CD4-positive, alpha-beta T cell (primary cell): ENCODE measurements at regions not wholly inside any gene's neighbourhood (a gene's known extent, or its start where the extent isn't known, plus 50 kb on each side); places are given as distances from the start of the nearest gene placed in this dataset.

Source experiments
- ATAC-seq: fragments of 200-7000 bp; cut with Tn5 transposase; one replicate; pipeline ENCODE4 v1.10.0; 2022; ENCODE audit warnings: mild to moderate bottlenecking; ENCODE audit not compliant: poor library complexity
- CTCF ChIA-PET: fragments of 350-600 bp; sonication (Branson Sonifier 250); formaldehyde crosslinking; loops from one replicate; lab custom pipeline; 2021; ENCODE audit warnings: antibody characterized with exemption, inconsistent platforms; lab: Charles Lee
- POLR2A ChIA-PET: fragments of 350-600 bp; sonication (Branson Sonifier 250); formaldehyde crosslinking; loops from one replicate; lab custom pipeline; 2021; ENCODE audit warnings: antibody characterized with exemption, inconsistent platforms; lab: Charles Lee
- DNase-seq, 14 experiments: peaks; one replicate each; pipeline ENCODE4 v3.0.0-alpha.2; 2013 to 2020; ENCODE audit warnings: mixed read lengths in 2 of 14
- H3K27ac ChIP-seq, 2 donors: one replicate each; pipeline versions ENCODE4 v1.5.1 to v1.7.0; 2013; ENCODE audit warnings: low read length in 2 of 2, low read depth in 1 of 2, mild to moderate bottlenecking in 1 of 2
- H3K27me3 ChIP-seq, 2 experiments: 1 replicate in 1 of 2; 2 replicates in 1 of 2; pipeline versions ENCODE4 v1.6.1 to v1.7.0; 2013; ENCODE audit warnings: low read length in 2 of 2, control low read depth in 1 of 2, mild to moderate bottlenecking in 1 of 2, moderate library complexity in 1 of 2; ENCODE audit not compliant: insufficient read depth in 2 of 2, control insufficient read depth in 1 of 2
- H3K36me3 ChIP-seq: one replicate; pipeline ENCODE4 v1.6.1; 2013; ENCODE audit warnings: low read length, control low read depth; ENCODE audit not compliant: insufficient read depth
- H3K4me1 ChIP-seq: one replicate; pipeline ENCODE4 v1.6.1; 2013; ENCODE audit warnings: low read length, control low read depth; ENCODE audit not compliant: insufficient read depth
- H3K4me3 ChIP-seq: one replicate; pipeline ENCODE4 v1.5.1; 2013; ENCODE audit warnings: mild to moderate bottlenecking, low read length, moderate library complexity
- H3K9me3 ChIP-seq, 2 experiments: 1 replicate in 1 of 2; 2 replicates in 1 of 2; pipeline versions ENCODE4 v1.6.1 to v1.7.0; 2013; ENCODE audit warnings: low read length in 2 of 2, mild to moderate bottlenecking in 2 of 2, control low read depth in 1 of 2, moderate library complexity in 1 of 2; ENCODE audit not compliant: control insufficient read depth in 1 of 2, insufficient read depth in 1 of 2
- H3K27ac Mint-ChIP-seq: one replicate; pipeline ENCODE4 v1.8.0; 2020; ENCODE audit warnings: mixed read lengths
- H3K27me3 Mint-ChIP-seq: one replicate; pipeline ENCODE4 v1.8.0; 2021; ENCODE audit warnings: mixed read lengths
- H3K36me3 Mint-ChIP-seq: one replicate; pipeline ENCODE4 v1.8.0; 2021; ENCODE audit warnings: low read depth, mixed read lengths
- H3K4me1 Mint-ChIP-seq: one replicate; pipeline ENCODE4 v1.8.0; 2021; ENCODE audit warnings: low read depth, mixed read lengths
- H3K4me3 Mint-ChIP-seq: one replicate; pipeline ENCODE4 v1.8.0; 2020; ENCODE audit warnings: mild to moderate bottlenecking, mixed read lengths
- H3K9me3 Mint-ChIP-seq: one replicate; pipeline ENCODE4 v1.8.0; 2020; ENCODE audit warnings: mixed read lengths
- CTCF ChIP-seq: fragments of 200-600 bp; IDR thresholded peaks from one replicate; pipeline ENCODE4 v1.8.0; 2022; ENCODE audit warnings: antibody characterized with exemption, mild to moderate bottlenecking
- intact Hi-C, 2 experiments: fragments of 100-400 bp; cut with DNase I in 1 of 2; cut with micrococcal nuclease in 1 of 2; formaldehyde crosslinking; loops; one replicate each; pipeline versions ENCODE4 v1.15.1 to v1.9.0; 2023 to 2025; cut with DNase I, micrococcal nuclease

GRCh38 chr10:128908099-128908498 is 558.9 kb upstream of the MGMT start:
- H3K27ac ChIP-seq: no peak overlapping the region
- no peaks in the 10 kb centered on the region for H3K4me1 ChIP-seq
- H3K4me3 Mint-ChIP-seq: no peak overlapping the region
- no peak for TF ChIP-seq CTCF
- ATAC-seq: no peak
- no peak overlapping the region for H3K4me3 ChIP-seq
- H3K27me3 Mint-ChIP-seq: no peaks in the 10 kb centered on the region
- no peaks in the 10 kb centered on the region for H3K27me3 ChIP-seq
- H3K4me1 Mint-ChIP-seq: peaks cover 9% of the 10 kb centered on the region
- no peaks in the 10 kb centered on the region for H3K36me3 Mint-ChIP-seq
- ChIA-PET CTCF (no interaction called here), POLR2A (no interaction called here)
- intact Hi-C loops: no loop called here
- peak in 1 of 14 experiments; percentile 7 for DNase-seq
- peaks cover 2% of the 10 kb centered on the region for H3K9me3 Mint-ChIP-seq
- H3K27ac Mint-ChIP-seq: no peak overlapping the region
- H3K36me3 ChIP-seq: no peaks in the 10 kb centered on the region
- peaks cover 0 to 9% of the 10 kb centered on the region in 2 experiments for H3K9me3 ChIP-seq

- ATAC-seq (no peak), DNase-seq (no peak)
- H3K27ac Mint-ChIP-seq: no peak overlapping the region
- peaks cover 13% of the 10 kb centered on the region for H3K4me1 Mint-ChIP-seq
- Histone ChIP-seq H3K4me3 (no peak overlapping the region), H3K36me3 (no peaks in the 10 kb centered on the region), H3K9me3 (peaks cover 0 to 9% of the 10 kb centered on the region in 2 experiments), H3K27ac (no peak overlapping the region), H3K27me3 (no peaks in the 10 kb centered on the region), H3K4me1 (no peaks in the 10 kb centered on the region)
- no peaks in the 10 kb centered on the region for H3K36me3 Mint-ChIP-seq
- H3K9me3 Mint-ChIP-seq: peaks cover 2% of the 10 kb centered on the region
- H3K27me3 Mint-ChIP-seq: no peaks in the 10 kb centered on the region
- ChIA-PET CTCF (no interaction called here), POLR2A (no interaction called here)
- TF ChIP-seq CTCF: no peak
- no peak overlapping the region for H3K4me3 Mint-ChIP-seq
- intact Hi-C loops: no loop called here
Observed at GRCh38 chr10:128908499-128908898, 558.5 kb upstream of the MGMT start.

GRCh38 chr10:128912568-128913311 is 554.3 kb upstream of the MGMT start:
- Histone ChIP-seq H3K27ac (no peak overlapping the region), H3K27me3 (no peaks in the 10 kb centered on the region), H3K4me1 (no peaks in the 10 kb centered on the region), H3K36me3 (no peaks in the 10 kb centered on the region), H3K4me3 (no peak overlapping the region), H3K9me3 (peaks cover 0 to 13% of the 10 kb centered on the region in 2 experiments)
- Mint-ChIP-seq H3K27ac (no peak overlapping the region), H3K4me3 (no peak overlapping the region), H3K9me3 (no peaks in the 10 kb centered on the region), H3K27me3 (no peaks in the 10 kb centered on the region), H3K36me3 (no peaks in the 10 kb centered on the region), H3K4me1 (peaks cover 11% of the 10 kb centered on the region)
- POLR2A ChIA-PET: no interaction called here
- TF ChIP-seq CTCF: no peak
- ATAC-seq (no peak), DNase-seq (no peak)
- intact Hi-C loops: no loop called here
- CTCF ChIA-PET: no interaction called here
